ENCODE measurements at regions not wholly inside any gene's neighbourhood (a gene's known extent, or its start where the extent isn't known, plus 50 kb on each side); places are given as distances from the start of the nearest gene placed in this dataset.

DNA sequence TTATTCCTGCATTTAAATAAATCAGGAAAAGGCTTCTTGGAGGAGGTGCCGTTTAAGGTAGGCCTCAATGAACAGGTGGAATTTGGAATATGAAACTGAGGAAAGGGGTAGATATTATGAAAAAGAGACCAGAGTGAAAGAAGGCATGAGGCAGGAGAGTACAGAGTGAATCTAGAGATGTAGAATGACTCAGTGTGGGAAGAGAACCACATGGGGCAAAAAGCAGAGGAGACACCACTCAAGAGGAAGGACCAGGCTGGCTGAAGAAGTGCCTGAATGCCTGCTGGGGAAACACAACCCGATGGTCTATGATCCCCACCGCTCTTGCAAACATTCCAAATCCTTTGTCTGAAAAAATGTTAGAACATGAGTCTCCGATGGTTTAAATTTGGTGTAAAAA, 1134.1 kb downstream of the VRK1 start:
- TF ChIP-seq, protein P1, sequence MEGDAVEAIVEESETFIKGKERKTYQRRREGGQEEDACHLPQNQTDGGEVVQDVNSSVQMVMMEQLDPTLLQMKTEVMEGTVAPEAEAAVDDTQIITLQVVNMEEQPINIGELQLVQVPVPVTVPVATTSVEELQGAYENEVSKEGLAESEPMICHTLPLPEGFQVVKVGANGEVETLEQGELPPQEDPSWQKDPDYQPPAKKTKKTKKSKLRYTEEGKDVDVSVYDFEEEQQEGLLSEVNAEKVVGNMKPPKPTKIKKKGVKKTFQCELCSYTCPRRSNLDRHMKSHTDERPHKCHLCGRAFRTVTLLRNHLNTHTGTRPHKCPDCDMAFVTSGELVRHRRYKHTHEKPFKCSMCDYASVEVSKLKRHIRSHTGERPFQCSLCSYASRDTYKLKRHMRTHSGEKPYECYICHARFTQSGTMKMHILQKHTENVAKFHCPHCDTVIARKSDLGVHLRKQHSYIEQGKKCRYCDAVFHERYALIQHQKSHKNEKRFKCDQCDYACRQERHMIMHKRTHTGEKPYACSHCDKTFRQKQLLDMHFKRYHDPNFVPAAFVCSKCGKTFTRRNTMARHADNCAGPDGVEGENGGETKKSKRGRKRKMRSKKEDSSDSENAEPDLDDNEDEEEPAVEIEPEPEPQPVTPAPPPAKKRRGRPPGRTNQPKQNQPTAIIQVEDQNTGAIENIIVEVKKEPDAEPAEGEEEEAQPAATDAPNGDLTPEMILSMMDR (IDR thresholded peaks at IDR 0.05; ENCODE audit: control insufficient read depth, insufficient read depth, low read depth, low read length, missing control alignments), result no peak
- no peak for DNase-seq (ENCODE audit: low read depth)
- no peak overlapping the region for H3K4me3 ChIP-seq (ENCODE audit: control insufficient read depth, low read depth, low read length)

DNA sequence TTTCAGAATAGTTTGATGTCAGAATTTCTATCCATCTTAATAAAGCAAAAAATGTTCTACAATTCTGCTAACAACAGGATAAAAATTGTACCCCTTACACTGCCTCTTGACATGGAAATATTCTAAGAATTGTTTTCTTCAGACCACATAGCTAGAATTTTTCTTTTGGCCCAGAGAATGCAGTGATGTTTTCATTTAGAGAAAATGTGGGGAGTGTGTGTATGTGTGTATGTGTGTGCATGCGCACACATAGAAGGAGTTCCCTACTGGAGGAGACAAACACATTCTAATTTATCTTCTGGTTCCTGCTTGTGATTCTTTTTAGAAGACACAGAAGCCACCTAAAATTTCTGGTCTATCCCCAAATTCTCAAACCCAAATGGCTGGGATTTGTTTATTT, 1145.7 kb downstream of the VRK1 start:
- no peak overlapping the region for H3K4me3 ChIP-seq (ENCODE audit: control insufficient read depth, low read depth, low read length)
- no peak for DNase-seq (ENCODE audit: low read depth)
- TF ChIP-seq, protein P1 (IDR thresholded peaks at IDR 0.05; ENCODE audit: control insufficient read depth, insufficient read depth, low read depth, low read length, missing control alignments), result no peak

DNA sequence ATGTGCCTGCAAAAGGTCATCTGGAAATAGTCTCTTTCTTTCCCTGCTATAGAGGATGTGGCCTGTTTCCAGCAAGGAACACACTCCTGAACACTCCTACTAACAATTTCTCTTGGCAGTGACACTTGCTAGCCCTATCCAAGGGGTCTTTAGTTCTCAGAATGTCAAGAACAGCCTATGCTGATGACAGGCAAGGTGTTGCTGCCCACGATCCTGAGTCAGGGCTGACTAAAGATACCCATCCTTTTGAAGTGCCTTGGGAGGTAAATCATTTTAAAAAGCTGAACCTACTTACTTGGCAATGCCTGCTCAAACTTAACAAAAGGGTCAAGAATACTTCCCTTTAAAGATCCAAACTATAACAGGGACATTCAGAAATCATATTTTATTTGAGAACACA, 1146.4 kb downstream of the VRK1 start:
- H3K4me3 ChIP-seq (ENCODE audit: control insufficient read depth, low read depth, low read length), result no peak overlapping the region
- no peak for DNase-seq (ENCODE audit: low read depth)
- TF ChIP-seq, protein P1 (IDR thresholded peaks at IDR 0.05; ENCODE audit: control insufficient read depth, insufficient read depth, low read depth, low read length, missing control alignments), result no peak

DNA sequence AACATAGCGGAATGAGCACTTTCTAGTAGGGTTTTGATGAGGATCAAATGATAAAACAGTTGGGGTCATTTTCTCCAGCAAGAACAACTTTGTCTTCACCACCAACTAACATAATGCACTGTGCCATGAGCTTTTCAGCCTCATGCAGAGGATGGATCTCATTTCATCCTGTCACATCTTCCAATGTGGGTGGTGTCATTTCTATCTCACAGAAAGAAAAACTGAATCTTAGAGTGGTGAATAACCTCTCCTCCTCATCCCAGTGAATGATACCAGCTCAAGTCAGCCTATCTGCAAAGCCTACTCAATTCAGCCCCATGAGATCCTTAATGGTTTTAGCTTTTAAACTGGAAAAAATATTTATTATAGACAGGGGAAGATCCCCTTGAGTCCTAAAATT, 1147.2 kb downstream of the VRK1 start:
- no peak for DNase-seq (ENCODE audit: low read depth)
- TF ChIP-seq, protein P1 (IDR thresholded peaks at IDR 0.05; ENCODE audit: control insufficient read depth, insufficient read depth, low read depth, low read length, missing control alignments), result no peak

DNA sequence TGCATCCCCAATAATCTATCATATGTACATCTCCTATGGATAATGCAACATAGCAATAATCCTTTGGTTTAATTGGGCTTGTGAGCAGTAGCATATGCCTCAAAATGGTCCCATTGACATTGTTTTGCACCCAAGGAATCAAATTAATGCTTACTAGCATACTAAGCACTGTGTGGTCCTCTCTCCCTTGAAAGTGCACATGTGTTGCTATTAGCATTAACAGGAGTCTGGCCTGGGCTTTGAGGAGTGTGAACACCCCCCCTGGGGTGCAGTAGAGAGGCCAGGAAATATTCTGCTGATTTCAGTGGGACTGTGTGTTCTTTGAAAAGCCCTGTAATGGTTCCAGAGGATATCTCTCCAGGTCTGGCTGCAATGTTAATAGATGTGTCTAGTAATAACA, 1148.4 kb downstream of the VRK1 start:
- no peak overlapping the region for H3K4me3 ChIP-seq (ENCODE audit: control insufficient read depth, low read depth, low read length)
- DNase-seq (ENCODE audit: low read depth), result no peak
- TF ChIP-seq, protein P1 (IDR thresholded peaks at IDR 0.05; ENCODE audit: control insufficient read depth, insufficient read depth, low read depth, low read length, missing control alignments), result no peak

More for the DNA sequence above, 1147.2 kb downstream of the VRK1 start:
- no peak overlapping the region for H3K4me3 ChIP-seq (ENCODE audit: control insufficient read depth, low read depth, low read length)

DNA sequence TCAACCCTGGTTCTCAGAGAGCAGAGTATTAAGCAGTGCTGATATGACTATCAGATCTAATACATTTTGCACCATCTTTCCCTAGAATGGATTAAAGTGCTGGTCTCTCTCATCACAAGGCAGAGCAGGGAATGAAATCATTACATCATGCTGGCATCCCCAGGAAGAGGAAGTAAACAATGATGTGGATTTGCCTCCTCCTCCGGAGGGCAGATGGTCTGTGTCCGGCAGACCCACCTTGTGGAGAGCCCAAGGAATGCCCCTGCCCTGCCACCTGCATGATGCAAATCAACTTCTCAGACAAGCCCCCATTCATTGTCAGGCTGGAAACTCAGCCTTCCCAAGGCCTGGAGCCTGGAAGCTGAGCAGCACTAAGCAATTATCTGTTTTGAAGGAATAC, 1149.1 kb downstream of the VRK1 start:
- H3K4me3 ChIP-seq (ENCODE audit: control insufficient read depth, low read depth, low read length), result no peak overlapping the region
- TF ChIP-seq, protein P1 (IDR thresholded peaks at IDR 0.05; ENCODE audit: control insufficient read depth, insufficient read depth, low read depth, low read length, missing control alignments), result no peak
- no peak for DNase-seq (ENCODE audit: low read depth)

DNA sequence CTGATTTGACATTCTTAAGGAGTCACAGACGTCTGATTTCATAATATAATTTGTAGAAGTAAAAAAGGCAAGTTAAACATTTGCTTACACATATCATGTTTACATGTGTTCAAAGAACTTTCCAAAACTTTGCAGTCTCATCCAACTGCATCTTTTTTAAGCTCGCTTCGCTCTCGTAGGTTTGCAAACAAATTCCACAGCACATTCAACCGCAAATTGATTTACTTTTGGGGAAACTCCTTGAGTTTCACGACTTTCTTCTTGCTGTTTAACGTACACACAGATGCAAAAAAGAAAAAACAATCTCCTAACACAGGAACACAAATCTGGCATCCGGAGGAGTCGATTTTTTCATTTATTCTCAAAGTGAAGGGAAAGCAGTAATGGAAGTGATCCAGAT, 1149.5 kb downstream of the VRK1 start:
- DNase-seq (ENCODE audit: low read depth), result no peak

More for the DNA sequence above, 1149.5 kb downstream of the VRK1 start:
- TF ChIP-seq, protein P1 (IDR thresholded peaks at IDR 0.05; ENCODE audit: control insufficient read depth, insufficient read depth, low read depth, low read length, missing control alignments), result no peak
- no peak overlapping the region for H3K4me3 ChIP-seq (ENCODE audit: control insufficient read depth, low read depth, low read length)

Data from AG09309 (cell line).